GM18867 (cell line): ENCODE measurements at regions not wholly inside any gene's neighbourhood (a gene's known extent, or its start where the extent isn't known, plus 50 kb on each side); places are given as distances from the start of the nearest gene placed in this dataset.

ENCODE experiments used
- ATAC-seq: cut with Tn5 transposase; IDR thresholded peaks from one replicate; pipeline ENCODE4 v1.9.1; 2021; ENCODE audit warnings: mild to moderate bottlenecking, moderate library complexity; ENCODE audit not compliant: unreplicated experiment

GRCh38 chr13:83618966-83619365 lies 263.3 kb downstream of the SLITRK1 start:
- no peak for ATAC-seq

- no peak for ATAC-seq
Observed at GRCh38 chr13:83613524-83613923, 268.8 kb downstream of the SLITRK1 start.

- no peak for ATAC-seq
Observed at GRCh38 chr13:83601539-83601938, 280.7 kb downstream of the SLITRK1 start.

- no peak for ATAC-seq
Observed at GRCh38 chr13:83592095-83592494, 290.2 kb downstream of the SLITRK1 start.

- no peak for ATAC-seq
Observed at GRCh38 chr13:83589814-83590213, 292.5 kb downstream of the SLITRK1 start.

GRCh38 chr13:83577183-83577582 lies 305.1 kb downstream of the SLITRK1 start:
- ATAC-seq = no peak

DNA sequence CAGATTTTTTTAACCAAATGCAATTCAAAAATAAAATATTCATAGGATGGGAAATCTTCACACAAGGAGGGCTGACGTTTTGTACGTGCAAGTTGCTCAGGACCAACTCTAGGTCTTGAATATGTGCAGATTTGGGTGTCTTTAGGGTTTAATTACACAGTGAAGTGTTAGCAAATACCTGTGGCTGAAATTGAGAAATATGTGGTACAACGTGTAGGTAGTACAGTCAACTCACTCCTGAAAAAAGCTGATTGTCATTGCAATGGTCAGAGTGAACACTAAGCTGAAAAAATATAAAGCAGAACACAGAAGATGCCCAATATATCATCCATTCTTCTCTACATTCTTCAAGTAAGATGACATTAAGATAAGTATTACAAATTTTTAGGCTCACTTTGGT lies 314.3 kb downstream of the SLITRK1 start:
- no peak for ATAC-seq

GRCh38 chr13:83563499-83563898 lies 318.8 kb downstream of the SLITRK1 start:
- no peak for ATAC-seq

DNA sequence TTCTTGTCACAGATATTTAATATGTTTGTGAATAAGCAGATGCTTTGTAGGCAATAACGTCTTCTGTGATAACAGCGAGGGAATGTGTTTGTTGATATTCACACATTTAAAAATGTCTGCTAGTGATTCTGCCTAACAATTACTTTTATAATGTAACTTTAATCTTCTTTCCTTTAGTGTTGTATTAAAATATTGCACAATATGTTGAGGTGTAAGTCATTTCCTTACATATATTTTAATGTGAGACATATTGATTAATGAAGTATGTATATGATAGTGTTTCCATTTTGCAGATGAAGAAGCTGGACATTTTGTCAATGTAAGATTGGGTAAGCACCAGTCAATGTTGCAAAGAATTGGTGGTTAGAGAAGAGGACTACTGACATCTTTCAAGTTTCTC lies 324.4 kb downstream of the SLITRK1 start:
- no peak for ATAC-seq

DNA sequence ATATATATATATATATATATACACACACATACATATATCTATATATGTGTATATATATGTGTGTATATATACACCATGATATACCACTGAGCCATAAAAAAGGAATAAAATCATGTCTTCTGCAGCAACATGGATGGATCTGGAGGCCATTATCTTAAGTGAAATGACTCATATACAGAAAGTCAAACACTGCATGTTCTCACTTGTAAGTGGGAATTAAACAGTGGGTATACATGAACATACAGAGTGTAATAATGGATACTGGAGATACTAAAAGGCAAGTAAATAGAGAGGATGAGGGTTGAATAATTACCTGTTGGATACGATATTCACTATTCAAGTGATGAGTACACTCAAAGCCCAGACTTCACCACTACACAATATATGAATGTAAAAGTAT lies 332.6 kb downstream of the SLITRK1 start:
- no peak for ATAC-seq

GRCh38 chr13:83547043-83547442 lies 335.2 kb downstream of the SLITRK1 start:
- no peak for ATAC-seq

DNA sequence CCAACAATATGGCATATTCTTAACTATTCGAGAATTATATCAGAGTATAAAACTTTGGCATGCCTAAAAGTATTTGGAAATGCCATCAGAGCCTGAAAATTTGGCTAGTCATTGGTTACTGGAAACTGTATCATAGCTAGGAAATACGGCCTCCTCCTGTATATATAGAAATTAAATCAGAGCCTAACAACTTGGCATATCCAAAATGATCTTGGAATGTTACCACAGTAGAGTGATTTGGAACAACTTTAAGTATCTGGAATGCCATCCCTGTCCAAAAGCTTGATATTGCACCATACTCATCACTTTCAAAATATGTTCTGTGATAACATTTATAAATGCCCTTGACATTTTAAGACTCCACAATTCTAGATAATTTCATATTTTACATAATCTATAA lies 335.8 kb downstream of the SLITRK1 start:
- ATAC-seq = no peak

DNA sequence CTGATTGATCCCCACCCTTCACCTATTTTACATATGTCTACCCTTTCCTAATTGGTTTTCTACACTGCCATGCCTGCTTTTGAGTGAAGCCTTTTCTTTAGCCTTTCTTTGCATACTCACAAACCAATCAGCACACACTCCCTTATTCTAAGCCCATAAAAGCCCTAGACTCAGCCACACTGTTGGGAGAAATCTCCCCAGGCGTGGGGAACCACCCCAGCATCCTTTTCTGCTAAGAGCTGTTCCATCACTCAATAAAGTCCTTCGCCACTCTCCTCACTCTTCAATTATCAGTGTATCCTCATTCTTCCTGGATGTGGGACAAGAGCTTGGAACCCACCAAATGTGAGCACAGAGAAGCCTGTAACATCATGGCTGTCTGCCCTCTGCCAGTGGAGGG lies 343.6 kb downstream of the SLITRK1 start:
- ATAC-seq = no peak

DNA sequence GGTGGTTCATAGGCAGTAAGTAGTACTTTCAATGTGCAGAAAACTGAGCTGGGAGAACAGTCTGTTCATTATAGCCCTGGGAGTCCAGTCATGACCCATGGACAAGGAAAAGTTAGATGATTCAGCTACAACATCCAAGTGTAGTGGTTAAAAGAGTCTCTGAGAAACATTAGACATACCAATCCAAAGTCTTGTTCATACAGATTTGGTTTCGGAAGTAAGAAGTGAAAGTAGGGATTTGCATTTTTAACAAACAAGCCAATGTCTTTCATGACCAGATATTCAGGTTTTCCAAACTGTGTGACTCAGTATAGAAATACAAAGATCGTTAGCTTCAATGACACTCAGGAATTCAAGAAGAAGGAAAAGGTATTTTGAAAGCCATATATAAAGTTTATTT lies 345.3 kb downstream of the SLITRK1 start:
- ATAC-seq = no peak

DNA sequence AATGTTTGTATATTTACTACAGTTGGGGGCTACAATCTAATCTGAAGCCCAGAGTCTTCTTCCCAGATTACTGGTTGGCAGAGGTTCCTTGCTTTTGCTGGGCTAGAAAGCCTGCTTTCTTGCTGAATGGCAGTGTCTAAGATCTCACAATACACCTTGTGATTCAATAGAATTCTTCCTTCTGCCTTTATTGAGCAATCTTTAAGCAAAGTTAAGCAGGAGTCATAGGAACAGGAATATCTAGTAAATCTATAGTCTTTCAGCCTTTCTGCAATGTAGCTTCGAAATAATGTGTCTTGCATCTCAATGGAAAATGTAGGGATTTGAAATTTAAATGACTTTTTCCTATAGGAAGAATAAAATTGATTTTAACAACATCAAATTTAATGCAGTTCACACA lies 346.1 kb downstream of the SLITRK1 start:
- ATAC-seq = no peak

GRCh38 chr13:83532809-83533208 lies 349.5 kb downstream of the SLITRK1 start:
- no peak for ATAC-seq

GRCh38 chr13:83531022-83531421 lies 351.3 kb downstream of the SLITRK1 start:
- ATAC-seq = no peak

- ATAC-seq = no peak
Observed at GRCh38 chr13:83516781-83517180, 365.5 kb downstream of the SLITRK1 start.

DNA sequence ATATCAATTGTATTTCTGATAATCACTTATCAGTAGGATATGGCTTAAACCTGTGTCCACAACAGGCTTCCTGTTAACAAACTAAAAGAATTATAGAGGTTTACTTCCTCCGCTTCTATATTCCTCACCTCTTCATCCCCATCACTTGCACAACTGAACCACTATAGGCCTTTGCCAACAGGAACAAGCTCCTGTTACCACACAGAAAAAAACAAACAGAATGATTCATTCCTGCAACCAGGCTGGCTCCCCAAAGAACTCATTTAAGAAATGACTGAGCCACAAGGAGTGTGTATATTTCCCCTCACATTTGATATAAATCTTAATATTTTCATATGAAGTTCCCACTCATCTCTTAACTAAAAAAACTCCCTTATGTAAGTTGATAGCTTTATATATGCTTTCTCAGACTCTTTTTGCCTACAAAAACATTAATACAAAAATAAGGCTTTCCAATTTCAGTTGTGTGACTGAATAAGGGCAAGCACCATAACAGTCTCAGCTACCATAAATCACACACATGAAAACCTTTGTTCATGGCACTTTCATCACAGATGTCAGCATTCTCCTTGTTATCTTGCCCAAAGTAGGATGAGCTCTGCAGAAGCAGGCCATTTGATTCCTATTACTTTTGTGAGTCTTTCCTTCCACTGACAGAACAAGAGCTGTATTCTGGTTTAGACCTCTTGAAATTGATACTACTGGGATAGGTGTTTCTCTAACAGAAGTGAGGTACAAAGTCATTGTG lies 366.8 kb downstream of the SLITRK1 start:
- no peak for ATAC-seq

DNA sequence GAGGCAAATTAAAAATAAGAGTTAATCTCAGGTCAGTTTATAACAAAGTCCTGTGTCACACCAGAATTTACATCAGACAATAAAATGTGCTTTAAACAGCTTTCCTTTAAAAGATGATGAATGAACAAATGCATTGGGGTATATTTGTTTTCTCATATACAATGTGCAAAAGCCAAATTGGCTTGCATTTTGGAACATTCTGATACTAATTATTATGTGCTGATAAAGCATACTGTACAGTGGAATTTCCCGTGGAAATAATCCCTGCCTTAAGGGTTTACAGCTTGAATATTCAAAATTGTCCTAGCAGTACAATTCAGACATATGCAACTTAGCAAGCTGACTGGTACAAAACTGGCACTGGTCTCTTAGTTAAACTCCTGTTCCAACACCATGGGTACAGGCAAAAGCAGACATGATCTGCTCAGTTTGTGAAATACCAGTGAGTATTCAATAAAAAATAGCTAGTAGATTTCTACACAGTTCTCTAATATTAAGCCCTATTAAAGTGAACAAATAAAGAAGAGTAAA lies 373.4 kb downstream of the SLITRK1 start:
- ATAC-seq = no peak

DNA sequence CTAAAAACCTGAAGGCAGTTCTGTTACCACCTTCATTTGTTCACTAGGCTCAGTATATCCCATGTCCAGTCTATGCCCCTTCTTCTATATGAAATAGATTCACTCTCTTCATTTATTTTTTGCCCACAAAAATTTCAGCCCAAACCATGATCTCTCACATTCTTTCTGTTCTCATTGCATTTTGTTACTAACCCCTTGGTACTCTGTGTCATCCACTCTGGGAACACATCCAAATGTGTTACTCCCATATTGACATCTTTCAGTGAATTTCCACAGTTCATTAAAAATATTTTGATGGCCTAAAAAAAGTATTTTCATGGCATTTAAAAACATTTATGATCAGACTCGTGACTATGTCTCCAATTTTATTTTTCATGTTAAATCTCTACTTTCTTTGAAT lies 378.9 kb downstream of the SLITRK1 start:
- no peak for ATAC-seq

DNA sequence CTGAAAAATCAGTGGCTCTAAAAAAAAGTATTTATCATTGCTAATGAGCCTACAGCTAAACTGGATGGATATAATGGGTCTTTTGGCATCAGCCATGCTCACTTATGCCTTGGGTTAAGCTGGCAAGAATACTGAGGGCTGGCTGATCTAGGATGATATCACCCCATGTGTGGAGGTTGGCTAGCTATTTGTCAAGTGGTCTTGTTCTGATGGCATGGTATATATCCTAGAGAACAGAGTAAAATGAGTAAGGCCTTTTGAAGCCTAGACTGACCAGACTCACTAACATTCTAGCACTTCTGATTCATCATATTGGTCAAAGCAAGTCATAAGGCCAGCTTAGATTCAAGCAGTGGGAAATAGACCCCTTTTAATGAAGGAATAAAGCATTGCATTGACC lies 383.0 kb downstream of the SLITRK1 start:
- no peak for ATAC-seq
